Natural killer cell treated with Interleukin-12 subunit alpha and Interleukin-12 subunit beta and Interleukin-15 and Interleukin-18, amount 100 ng/mL, for 72 hours (primary cell): ENCODE measurements at regions not wholly inside any gene's neighbourhood (a gene's known extent, or its start where the extent isn't known, plus 50 kb on each side); places are given as distances from the start of the nearest gene placed in this dataset.
"Not testable (repeated sequence)": the region's sequence is repeated elsewhere in the genome, so short reads cannot be mapped to it uniquely, and the experiment has no call there.

ENCODE experiments used
- ATAC-seq, 2 donors: fragments of 150-1000 bp; cut with Tn5 transposase in 1 of 2; sonication (Bioruptor Pico), chemical (Tn5 transposase) in 1 of 2; 2 replicates each; pipeline ENCODE4 v1.10.0; 2021
- DNase-seq: peaks from one replicate; pipeline ENCODE4 v3.0.0; 2022; ENCODE audit warnings: low spot score
- H3K27ac Mint-ChIP-seq, 2 donors: 1 replicate in 1 of 2; 2 replicates in 1 of 2; pipeline ENCODE4 v1.8.0; 2022; ENCODE audit warnings: mixed read lengths in 2 of 2, mild to moderate bottlenecking in 1 of 2, moderate library complexity in 1 of 2
- H3K27me3 Mint-ChIP-seq, 2 donors: 1 replicate in 1 of 2; 2 replicates in 1 of 2; pipeline ENCODE4 v1.8.0; 2022; ENCODE audit warnings: mixed read lengths in 2 of 2
- H3K36me3 Mint-ChIP-seq: one replicate; pipeline ENCODE4 v1.8.0; 2022; ENCODE audit warnings: mixed read lengths
- H3K4me1 Mint-ChIP-seq, 2 donors: 1 replicate in 1 of 2; 2 replicates in 1 of 2; pipeline ENCODE4 v1.8.0; 2022; ENCODE audit warnings: low read depth in 2 of 2, mixed read lengths in 2 of 2, mild to moderate bottlenecking in 1 of 2
- H3K4me3 Mint-ChIP-seq: one replicate; pipeline ENCODE4 v1.8.0; 2022; ENCODE audit warnings: mixed read lengths
- H3K9me3 Mint-ChIP-seq: 2 replicates; pipeline ENCODE4 v1.8.0; 2022; ENCODE audit warnings: mixed read lengths

DNA sequence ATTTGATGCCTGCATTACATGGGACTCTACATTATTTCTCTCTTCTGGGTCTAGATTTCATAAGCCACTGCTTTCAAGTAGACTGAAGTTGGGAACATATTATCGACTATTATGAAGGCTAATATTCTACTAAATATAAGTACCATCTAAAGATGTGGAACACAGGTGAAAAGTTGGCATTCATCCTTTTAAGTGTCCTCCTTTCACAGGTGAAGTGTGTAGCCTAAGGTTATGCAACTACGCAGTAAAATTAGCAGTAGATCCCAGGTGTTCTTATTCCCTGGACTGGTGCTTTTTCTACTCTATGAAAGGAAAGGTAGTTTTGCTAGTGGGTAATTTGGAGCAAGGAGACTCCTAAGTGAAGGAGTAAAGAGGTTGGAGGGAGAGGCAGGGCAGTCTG is 88.2 kb upstream of the DPP10 start:
- no peak overlapping the region for H3K4me3 Mint-ChIP-seq
- peaks cover 6% of the 10 kb centered on the region for H3K9me3 Mint-ChIP-seq
- ATAC-seq (no peak), DNase-seq (no peak)
- H3K27me3 Mint-ChIP-seq, result no peaks in the 10 kb centered on the region
- peaks cover 4% of the 10 kb centered on the region for H3K36me3 Mint-ChIP-seq
- H3K4me1 Mint-ChIP-seq, result no peaks in the 10 kb centered on the region
- no peak overlapping the region for H3K27ac Mint-ChIP-seq

- H3K36me3 Mint-ChIP-seq, result peaks cover 19% of the 10 kb centered on the region
- ATAC-seq, result no peak
- H3K27ac Mint-ChIP-seq, result no peak overlapping the region
Measured at GRCh38 chr2:114368705-114369104, 73.7 kb upstream of the DPP10 start.

DNA sequence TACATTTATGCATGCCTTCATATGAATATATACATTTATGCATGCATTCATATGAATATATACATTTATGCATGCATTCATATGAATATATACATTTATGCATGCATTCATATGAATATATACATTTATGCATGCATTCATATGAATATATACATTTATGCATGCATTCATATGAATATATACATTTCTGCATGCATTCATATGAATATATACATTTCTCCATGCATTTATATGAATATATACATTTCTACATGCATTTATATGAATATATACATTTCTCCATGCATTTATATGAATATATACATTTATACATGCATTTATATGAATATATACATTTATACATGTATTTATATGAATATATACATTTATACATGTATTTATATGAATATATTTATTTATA is 70.7 kb upstream of the DPP10 start:
- H3K27ac Mint-ChIP-seq, ATAC-seq, H3K27me3 Mint-ChIP-seq, H3K4me1 Mint-ChIP-seq, DNase-seq, H3K4me3 Mint-ChIP-seq: not testable (repeated sequence)
- peaks cover 19% of the 10 kb centered on the region for H3K36me3 Mint-ChIP-seq
- peaks cover 24% of the 10 kb centered on the region for H3K9me3 Mint-ChIP-seq

More at GRCh38 chr2:114368705-114369104, 73.7 kb upstream of the DPP10 start:
- no peaks in the 10 kb centered on the region for H3K4me1 Mint-ChIP-seq
- DNase-seq, result no peak
- H3K4me3 Mint-ChIP-seq, result no peak overlapping the region
- no peaks in the 10 kb centered on the region for H3K27me3 Mint-ChIP-seq
- peaks cover 24% of the 10 kb centered on the region for H3K9me3 Mint-ChIP-seq

GRCh38 chr2:114373591-114373990 is 68.8 kb upstream of the DPP10 start:
- no peak for DNase-seq

DNA sequence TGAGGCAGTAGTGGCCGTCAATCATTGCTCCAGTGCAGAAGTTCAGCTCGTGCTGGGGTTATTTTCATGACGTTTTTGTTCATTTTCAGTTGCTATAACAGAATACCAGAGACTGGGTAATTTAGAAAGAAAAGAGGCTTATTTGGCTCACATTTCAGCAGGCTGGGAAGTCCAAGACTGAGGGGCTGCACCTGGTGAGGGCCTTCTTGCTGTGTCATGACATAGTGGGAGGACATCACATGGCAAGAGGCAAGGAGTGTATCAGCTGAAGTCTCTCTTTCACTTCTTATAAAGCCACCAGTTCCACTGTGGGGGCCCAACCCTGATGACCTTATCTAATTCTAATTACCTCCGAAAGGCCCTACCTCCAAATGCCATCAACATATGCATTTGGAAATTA is 58.0 kb upstream of the DPP10 start:
- no peaks in the 10 kb centered on the region for H3K4me1 Mint-ChIP-seq
- DNase-seq (no peak), ATAC-seq (no peak)
- H3K9me3 Mint-ChIP-seq, result peaks cover 8% of the 10 kb centered on the region
- no peak overlapping the region for H3K4me3 Mint-ChIP-seq
- no peaks in the 10 kb centered on the region for H3K27me3 Mint-ChIP-seq
- no peaks in the 10 kb centered on the region for H3K36me3 Mint-ChIP-seq
- no peak overlapping the region for H3K27ac Mint-ChIP-seq

More at GRCh38 chr2:114373591-114373990, 68.8 kb upstream of the DPP10 start:
- H3K27me3 Mint-ChIP-seq, result no peaks in the 10 kb centered on the region
- no peak overlapping the region for H3K27ac Mint-ChIP-seq
- peaks cover 8% of the 10 kb centered on the region for H3K36me3 Mint-ChIP-seq
- H3K4me1 Mint-ChIP-seq, result no peaks in the 10 kb centered on the region
- H3K9me3 Mint-ChIP-seq, result peaks cover 22% of the 10 kb centered on the region
- H3K4me3 Mint-ChIP-seq, result no peak overlapping the region
- ATAC-seq, result no peak

DNA sequence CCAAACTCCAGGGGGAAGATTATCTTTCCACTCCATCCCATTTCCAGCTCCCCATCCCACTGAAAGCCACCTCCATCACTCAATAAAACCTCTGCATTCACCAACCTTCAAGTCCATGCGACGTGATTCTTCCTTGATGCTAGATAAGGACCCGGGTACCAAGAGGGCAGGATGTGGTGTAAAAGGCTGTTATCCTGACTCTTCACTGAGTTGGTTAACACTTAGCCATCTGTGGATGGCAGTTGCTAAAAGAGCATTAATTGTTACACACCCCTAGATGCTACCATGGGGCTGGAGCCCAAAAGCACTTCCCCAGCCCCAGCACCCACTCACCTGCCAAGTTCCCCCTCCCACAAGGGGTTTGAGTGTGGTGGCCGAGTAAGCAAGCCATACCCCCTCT is 53.4 kb upstream of the DPP10 start:
- H3K9me3 Mint-ChIP-seq, result peaks cover 8% of the 10 kb centered on the region
- no peaks in the 10 kb centered on the region for H3K4me1 Mint-ChIP-seq
- DNase-seq, result no peak
- H3K27ac Mint-ChIP-seq, result no peak overlapping the region
- ATAC-seq, result no peak
- H3K27me3 Mint-ChIP-seq, result no peaks in the 10 kb centered on the region
- H3K4me3 Mint-ChIP-seq, result no peak overlapping the region
- H3K36me3 Mint-ChIP-seq, result no peaks in the 10 kb centered on the region
